ENCODE measurements at regions not wholly inside any gene's neighbourhood (a gene's known extent, or its start where the extent isn't known, plus 50 kb on each side); places are given as distances from the start of the nearest gene placed in this dataset.

GRCh38 chr4:104217526-104217925 lies 277.2 kb downstream of the CXXC4 start:
- Histone ChIP-seq H3K27me3 (ENCODE audit: control insufficient read depth, insufficient read depth, low read length) (no peaks in the 10 kb centered on the region), H3K9me3 (ENCODE audit: control insufficient read depth, insufficient read depth, low read depth, low read length) (no peaks in the 10 kb centered on the region), H3K4me1 (ENCODE audit: control insufficient read depth, insufficient read depth, low read length) (no peaks in the 10 kb centered on the region), H3K9ac (ENCODE audit: low read length) (no peak overlapping the region), H3K27ac (ENCODE audit: low read depth, low read length) (no peak overlapping the region), H3K4me3 (ENCODE audit: low read depth, low read length) (no peak overlapping the region), H3K36me3 (ENCODE audit: control insufficient read depth, insufficient read depth, low read length) (no peaks in the 10 kb centered on the region)

GRCh38 chr4:104211657-104212056 lies 283.0 kb downstream of the CXXC4 start:
- Histone ChIP-seq H3K9ac (ENCODE audit: low read length) (no peak overlapping the region), H3K9me3 (ENCODE audit: control insufficient read depth, insufficient read depth, low read depth, low read length) (no peaks in the 10 kb centered on the region), H3K27ac (ENCODE audit: low read depth, low read length) (no peak overlapping the region), H3K4me1 (ENCODE audit: control insufficient read depth, insufficient read depth, low read length) (no peaks in the 10 kb centered on the region), H3K27me3 (ENCODE audit: control insufficient read depth, insufficient read depth, low read length) (no peaks in the 10 kb centered on the region), H3K4me3 (ENCODE audit: low read depth, low read length) (no peak overlapping the region), H3K36me3 (ENCODE audit: control insufficient read depth, insufficient read depth, low read length) (no peaks in the 10 kb centered on the region)

GRCh38 chr4:104210420-104210819 lies 284.3 kb downstream of the CXXC4 start:
- H3K27ac ChIP-seq (ENCODE audit: low read depth, low read length): no peak overlapping the region
- H3K9me3 ChIP-seq (ENCODE audit: control insufficient read depth, insufficient read depth, low read depth, low read length): no peaks in the 10 kb centered on the region
- no peaks in the 10 kb centered on the region for H3K27me3 ChIP-seq (ENCODE audit: control insufficient read depth, insufficient read depth, low read length)
- H3K9ac ChIP-seq (ENCODE audit: low read length): no peak overlapping the region
- no peaks in the 10 kb centered on the region for H3K36me3 ChIP-seq (ENCODE audit: control insufficient read depth, insufficient read depth, low read length)
- H3K4me3 ChIP-seq (ENCODE audit: low read depth, low read length): no peak overlapping the region
- H3K4me1 ChIP-seq (ENCODE audit: control insufficient read depth, insufficient read depth, low read length): no peaks in the 10 kb centered on the region

- Histone ChIP-seq H3K36me3 (ENCODE audit: control insufficient read depth, insufficient read depth, low read length) (no peaks in the 10 kb centered on the region), H3K9me3 (ENCODE audit: control insufficient read depth, insufficient read depth, low read depth, low read length) (no peaks in the 10 kb centered on the region), H3K27ac (ENCODE audit: low read depth, low read length) (no peak overlapping the region), H3K4me1 (ENCODE audit: control insufficient read depth, insufficient read depth, low read length) (no peaks in the 10 kb centered on the region), H3K27me3 (ENCODE audit: control insufficient read depth, insufficient read depth, low read length) (no peaks in the 10 kb centered on the region), H3K4me3 (ENCODE audit: low read depth, low read length) (no peak overlapping the region), H3K9ac (ENCODE audit: low read length) (no peak overlapping the region)
Measured at GRCh38 chr4:104206784-104207183, 287.9 kb downstream of the CXXC4 start.

GRCh38 chr4:104205116-104205515 lies 289.6 kb downstream of the CXXC4 start:
- Histone ChIP-seq H3K27ac (ENCODE audit: low read depth, low read length) (no peak overlapping the region), H3K27me3 (ENCODE audit: control insufficient read depth, insufficient read depth, low read length) (no peaks in the 10 kb centered on the region), H3K9ac (ENCODE audit: low read length) (no peak overlapping the region), H3K9me3 (ENCODE audit: control insufficient read depth, insufficient read depth, low read depth, low read length) (no peaks in the 10 kb centered on the region), H3K4me3 (ENCODE audit: low read depth, low read length) (no peak overlapping the region), H3K4me1 (ENCODE audit: control insufficient read depth, insufficient read depth, low read length) (no peaks in the 10 kb centered on the region), H3K36me3 (ENCODE audit: control insufficient read depth, insufficient read depth, low read length) (no peaks in the 10 kb centered on the region)

GRCh38 chr4:104188301-104188700 lies 306.4 kb downstream of the CXXC4 start:
- Histone ChIP-seq H3K27ac (ENCODE audit: low read depth, low read length) (no peak overlapping the region), H3K4me1 (ENCODE audit: control insufficient read depth, insufficient read depth, low read length) (no peaks in the 10 kb centered on the region), H3K36me3 (ENCODE audit: control insufficient read depth, insufficient read depth, low read length) (no peaks in the 10 kb centered on the region), H3K9ac (ENCODE audit: low read length) (no peak overlapping the region), H3K9me3 (ENCODE audit: control insufficient read depth, insufficient read depth, low read depth, low read length) (no peaks in the 10 kb centered on the region), H3K27me3 (ENCODE audit: control insufficient read depth, insufficient read depth, low read length) (no peaks in the 10 kb centered on the region), H3K4me3 (ENCODE audit: low read depth, low read length) (no peak overlapping the region)

GRCh38 chr4:104169437-104169836 lies 325.3 kb downstream of the CXXC4 start:
- no peak overlapping the region for H3K27ac ChIP-seq (ENCODE audit: low read depth, low read length)
- H3K4me1 ChIP-seq (ENCODE audit: control insufficient read depth, insufficient read depth, low read length): no peaks in the 10 kb centered on the region
- H3K4me3 ChIP-seq (ENCODE audit: low read depth, low read length): no peak overlapping the region
- no peaks in the 10 kb centered on the region for H3K27me3 ChIP-seq (ENCODE audit: control insufficient read depth, insufficient read depth, low read length)
- no peaks in the 10 kb centered on the region for H3K36me3 ChIP-seq (ENCODE audit: control insufficient read depth, insufficient read depth, low read length)
- no peak overlapping the region for H3K9ac ChIP-seq (ENCODE audit: low read length)
- no peaks in the 10 kb centered on the region for H3K9me3 ChIP-seq (ENCODE audit: control insufficient read depth, insufficient read depth, low read depth, low read length)

- Histone ChIP-seq H3K4me3 (ENCODE audit: low read depth, low read length) (no peak overlapping the region), H3K27me3 (ENCODE audit: control insufficient read depth, insufficient read depth, low read length) (no peaks in the 10 kb centered on the region), H3K27ac (ENCODE audit: low read depth, low read length) (no peak overlapping the region), H3K36me3 (ENCODE audit: control insufficient read depth, insufficient read depth, low read length) (no peaks in the 10 kb centered on the region), H3K4me1 (ENCODE audit: control insufficient read depth, insufficient read depth, low read length) (no peaks in the 10 kb centered on the region), H3K9ac (ENCODE audit: low read length) (no peak overlapping the region), H3K9me3 (ENCODE audit: control insufficient read depth, insufficient read depth, low read depth, low read length) (no peaks in the 10 kb centered on the region)
Measured at GRCh38 chr4:104166749-104167148, 327.9 kb downstream of the CXXC4 start.

- Histone ChIP-seq H3K4me1 (ENCODE audit: control insufficient read depth, insufficient read depth, low read length) (no peaks in the 10 kb centered on the region), H3K4me3 (ENCODE audit: low read depth, low read length) (no peak overlapping the region), H3K27ac (ENCODE audit: low read depth, low read length) (no peak overlapping the region), H3K27me3 (ENCODE audit: control insufficient read depth, insufficient read depth, low read length) (no peaks in the 10 kb centered on the region), H3K9ac (ENCODE audit: low read length) (no peak overlapping the region), H3K9me3 (ENCODE audit: control insufficient read depth, insufficient read depth, low read depth, low read length) (no peaks in the 10 kb centered on the region), H3K36me3 (ENCODE audit: control insufficient read depth, insufficient read depth, low read length) (no peaks in the 10 kb centered on the region)
Measured at GRCh38 chr4:104163820-104164219, 330.9 kb downstream of the CXXC4 start.

GRCh38 chr4:104146048-104146447 lies 348.6 kb downstream of the CXXC4 start:
- Histone ChIP-seq H3K27ac (ENCODE audit: low read depth, low read length) (no peak overlapping the region), H3K9ac (ENCODE audit: low read length) (no peak overlapping the region), H3K9me3 (ENCODE audit: control insufficient read depth, insufficient read depth, low read depth, low read length) (no peaks in the 10 kb centered on the region), H3K36me3 (ENCODE audit: control insufficient read depth, insufficient read depth, low read length) (no peaks in the 10 kb centered on the region), H3K4me1 (ENCODE audit: control insufficient read depth, insufficient read depth, low read length) (no peaks in the 10 kb centered on the region), H3K4me3 (ENCODE audit: low read depth, low read length) (no peak overlapping the region), H3K27me3 (ENCODE audit: control insufficient read depth, insufficient read depth, low read length) (no peaks in the 10 kb centered on the region)

- H3K27ac ChIP-seq (ENCODE audit: low read depth, low read length): no peak overlapping the region
- H3K27me3 ChIP-seq (ENCODE audit: control insufficient read depth, insufficient read depth, low read length): no peaks in the 10 kb centered on the region
- H3K4me3 ChIP-seq (ENCODE audit: low read depth, low read length): no peak overlapping the region
- no peak overlapping the region for H3K9ac ChIP-seq (ENCODE audit: low read length)
- H3K4me1 ChIP-seq (ENCODE audit: control insufficient read depth, insufficient read depth, low read length): no peaks in the 10 kb centered on the region
- H3K9me3 ChIP-seq (ENCODE audit: control insufficient read depth, insufficient read depth, low read depth, low read length): no peaks in the 10 kb centered on the region
- no peaks in the 10 kb centered on the region for H3K36me3 ChIP-seq (ENCODE audit: control insufficient read depth, insufficient read depth, low read length)
Measured at GRCh38 chr4:104138116-104138515, 356.6 kb downstream of the CXXC4 start.

- Histone ChIP-seq H3K36me3 (ENCODE audit: control insufficient read depth, insufficient read depth, low read length) (no peaks in the 10 kb centered on the region), H3K4me3 (ENCODE audit: low read depth, low read length) (no peak overlapping the region), H3K9me3 (ENCODE audit: control insufficient read depth, insufficient read depth, low read depth, low read length) (no peaks in the 10 kb centered on the region), H3K9ac (ENCODE audit: low read length) (no peak overlapping the region), H3K4me1 (ENCODE audit: control insufficient read depth, insufficient read depth, low read length) (no peaks in the 10 kb centered on the region), H3K27ac (ENCODE audit: low read depth, low read length) (no peak overlapping the region), H3K27me3 (ENCODE audit: control insufficient read depth, insufficient read depth, low read length) (no peaks in the 10 kb centered on the region)
Measured at GRCh38 chr4:104129243-104129642, 365.5 kb downstream of the CXXC4 start.

Data from HUES6 (cell line).